ELF-1 (cell line): ENCODE measurements at regions not wholly inside any gene's neighbourhood (a gene's known extent, or its start where the extent isn't known, plus 50 kb on each side); places are given as distances from the start of the nearest gene placed in this dataset.
"Not testable (repeated sequence)": the region's sequence is repeated elsewhere in the genome, so short reads cannot be mapped to it uniquely, and the experiment has no call there.

ENCODE experiments used
- DNase-seq: peaks from one replicate; pipeline ENCODE4 v3.0.0-alpha.2; 2016; ENCODE audit warnings: low read depth, low spot score

- no peak for DNase-seq
Observed at GRCh38 chr21:31609081-31609480, 50.4 kb upstream of the SOD1 start.

GRCh38 chr21:31607791-31608190, 51.7 kb upstream of the SOD1 start:
- no peak for DNase-seq

DNA sequence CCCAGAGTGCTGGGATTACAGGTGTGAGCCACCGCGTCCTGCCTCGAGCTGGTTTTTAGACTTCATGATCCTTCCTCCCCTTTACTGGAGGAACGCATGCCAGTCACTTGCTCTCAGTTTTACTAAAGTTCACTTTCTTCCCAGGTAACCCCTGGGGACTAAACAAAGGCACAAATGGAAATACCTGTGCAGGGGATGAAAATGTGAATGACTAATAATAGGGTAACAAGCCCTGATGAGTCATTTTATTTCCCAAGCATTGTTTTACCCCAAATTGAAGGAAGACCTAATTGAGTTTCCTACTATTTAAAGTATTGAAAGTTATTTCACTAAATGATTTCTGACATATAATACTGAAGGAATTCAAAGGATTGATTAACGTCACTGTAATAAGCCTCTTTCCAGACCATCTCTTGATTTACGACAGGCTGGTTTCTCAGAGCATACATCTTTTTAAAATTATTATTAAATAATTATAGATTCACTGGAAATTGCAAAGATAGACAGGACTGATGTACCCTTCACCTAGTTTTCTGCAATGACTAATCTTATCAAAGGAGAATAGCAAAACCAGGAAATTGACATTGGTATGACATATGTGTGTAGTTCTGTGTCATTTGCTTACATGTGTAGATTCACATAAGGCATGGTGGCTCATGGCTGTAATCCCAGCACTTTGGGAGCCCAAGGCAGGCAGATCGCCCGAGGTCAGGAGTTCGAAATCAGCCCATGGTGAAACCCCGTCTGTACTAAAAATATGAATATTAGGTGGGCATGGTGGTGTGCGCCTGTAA, 53.2 kb upstream of the SOD1 start:
- no peak for DNase-seq

- peak; percentile 67 for DNase-seq
Observed at GRCh38 chr21:31604591-31605190, 54.8 kb upstream of the SOD1 start.

- no peak for DNase-seq
Observed at GRCh38 chr21:31599563-31599962, 59.9 kb upstream of the SOD1 start.

DNA sequence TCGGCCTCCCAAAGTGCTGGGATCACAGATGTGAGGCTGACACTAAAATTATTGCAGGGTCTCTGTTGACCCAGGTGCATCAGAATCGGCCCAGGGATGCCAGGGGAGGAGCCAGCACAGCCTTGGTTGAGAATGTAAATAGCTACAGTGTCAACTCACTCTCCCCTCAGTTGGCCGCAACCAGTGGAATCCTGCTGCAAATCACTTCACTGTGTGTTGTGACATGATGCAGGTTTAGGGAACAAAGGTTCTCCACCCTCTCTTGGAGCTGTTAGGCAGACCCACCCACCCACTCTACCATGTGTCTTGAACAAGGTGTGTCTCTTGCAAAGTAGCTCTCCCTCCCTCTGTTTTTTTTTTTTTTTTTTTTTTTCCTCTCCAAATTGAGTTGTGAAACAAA, 60.5 kb upstream of the SOD1 start:
- DNase-seq: no peak

GRCh38 chr21:31597683-31598082, 61.8 kb upstream of the SOD1 start:
- no peak for DNase-seq

- DNase-seq: no peak
Observed at GRCh38 chr21:31596055-31596454, 63.4 kb upstream of the SOD1 start.

GRCh38 chr21:31594726-31595125, 64.8 kb upstream of the SOD1 start:
- no peak for DNase-seq

DNA sequence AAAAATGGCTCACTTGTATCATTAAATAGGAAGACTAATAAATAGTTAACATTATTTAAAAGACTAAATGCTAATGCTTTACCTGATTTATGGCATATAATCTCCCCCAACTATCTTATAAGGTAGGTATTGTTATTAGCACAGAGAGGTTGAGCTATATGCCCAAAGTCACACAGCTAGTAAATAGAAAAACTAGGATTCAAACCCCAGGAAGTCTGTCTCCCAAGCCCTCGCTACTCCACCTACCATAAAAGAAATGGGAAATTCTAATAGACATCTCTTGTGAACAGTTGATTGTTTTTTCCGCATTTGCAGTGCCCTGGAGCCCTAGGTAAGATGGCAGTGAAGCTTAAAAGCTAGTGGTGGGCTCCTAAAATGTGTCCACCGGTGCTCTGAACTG, 65.2 kb upstream of the SOD1 start:
- DNase-seq: no peak

DNA sequence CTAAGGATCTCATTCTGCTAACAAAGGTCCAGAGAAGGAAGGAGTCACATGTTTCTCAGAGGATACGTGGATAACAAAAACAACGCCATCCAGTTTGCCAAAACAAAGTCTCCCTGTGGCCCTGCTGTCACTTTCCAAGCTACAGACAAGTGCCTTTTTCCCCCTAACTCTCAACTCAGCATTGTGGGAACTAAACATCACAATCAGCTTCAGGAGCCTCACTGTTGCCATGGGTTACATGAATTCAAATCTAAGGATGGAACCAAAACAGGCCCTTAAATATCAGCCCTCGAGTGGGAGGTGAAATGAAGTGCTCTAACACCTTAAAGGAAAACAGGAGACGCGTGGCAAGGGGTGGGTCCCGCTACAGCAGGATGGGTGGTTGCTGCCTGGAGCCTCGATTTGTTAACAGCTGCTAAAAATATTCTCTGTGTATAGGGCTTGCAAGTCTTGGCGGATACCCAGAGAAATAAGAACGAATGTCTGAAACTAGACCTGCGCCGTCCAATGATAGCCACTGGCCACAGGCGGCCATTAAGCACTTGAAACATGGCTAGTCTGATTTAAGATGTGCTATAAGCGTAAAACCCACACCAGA, 66.4 kb upstream of the SOD1 start:
- DNase-seq: no peak

- DNase-seq: no peak
Observed at GRCh38 chr21:31592516-31592915, 67.0 kb upstream of the SOD1 start.

DNA sequence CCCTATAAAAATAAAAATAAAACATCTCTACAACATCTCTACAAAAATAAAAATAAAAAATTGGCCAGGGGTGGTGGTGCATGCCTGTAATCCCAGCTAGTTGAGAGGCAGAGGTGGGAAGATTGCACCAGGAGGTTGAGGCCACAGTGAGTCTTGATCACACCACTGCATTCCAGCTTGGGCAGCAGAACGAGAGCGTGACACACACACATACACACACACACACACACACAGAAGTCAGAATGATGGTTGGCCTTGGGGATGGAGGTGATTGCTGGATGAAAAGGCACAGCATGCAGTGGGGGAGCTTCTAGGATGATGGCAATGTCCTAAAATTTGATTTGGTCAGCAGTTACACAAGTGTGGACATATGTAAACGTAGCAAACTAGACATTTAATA, 69.7 kb upstream of the SOD1 start:
- no peak for DNase-seq

DNA sequence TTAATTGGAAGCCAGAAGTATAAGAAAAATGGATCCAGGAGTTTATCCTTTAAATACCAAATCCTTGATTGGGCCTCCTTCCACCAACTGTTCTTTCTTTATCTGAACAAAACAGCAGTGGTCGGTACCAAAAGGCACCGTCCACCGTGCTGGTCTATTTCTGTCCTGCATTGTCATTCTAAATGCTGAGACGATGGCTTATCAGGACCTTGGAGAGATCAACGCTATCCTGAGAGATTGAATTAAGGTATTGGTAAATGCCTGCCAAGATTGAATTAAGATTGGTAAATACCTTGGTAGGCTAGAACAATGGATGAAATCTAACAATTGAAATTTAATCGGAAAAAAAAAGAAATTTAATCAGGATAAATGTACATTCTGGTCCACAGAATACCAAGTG, 73.4 kb upstream of the SOD1 start:
- DNase-seq: no peak

DNA sequence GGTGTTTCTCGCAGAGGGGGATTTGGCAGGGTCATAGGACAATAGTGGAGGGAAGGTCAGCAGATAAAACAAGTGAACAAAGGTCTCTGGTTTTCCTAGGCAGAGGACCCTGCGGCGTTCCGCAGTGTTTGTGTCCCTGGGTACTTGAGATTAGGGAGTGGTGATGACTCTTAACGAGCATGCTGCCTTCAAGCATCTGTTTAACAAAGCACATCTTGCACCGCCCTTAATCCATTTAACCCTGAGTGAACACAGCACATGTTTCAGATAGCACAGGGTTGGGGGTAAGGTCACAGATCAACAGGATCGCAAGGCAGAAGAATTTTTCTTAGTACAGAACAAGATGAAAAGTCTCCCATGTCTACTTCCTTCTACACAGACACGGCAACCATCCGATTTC, 75.6 kb upstream of the SOD1 start:
- DNase-seq: not testable (repeated sequence)

DNA sequence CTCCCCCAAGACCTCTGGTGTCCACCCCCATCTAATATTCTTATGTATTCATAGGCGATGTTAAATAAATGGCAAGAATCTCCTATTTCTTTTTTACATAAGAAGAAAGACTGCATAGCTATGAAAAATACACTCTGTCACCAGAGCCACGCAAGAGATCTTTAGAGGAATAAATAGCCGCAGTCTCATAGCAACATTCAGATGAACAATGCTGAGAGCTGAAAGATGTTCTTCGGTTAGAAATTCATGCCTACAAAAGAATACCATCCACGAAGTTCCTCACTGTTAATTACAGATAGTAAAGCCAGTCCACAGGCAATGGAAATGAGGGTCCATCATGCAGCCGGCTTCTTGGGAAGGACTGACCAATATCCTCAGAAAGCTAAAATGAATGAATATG, 76.0 kb upstream of the SOD1 start:
- DNase-seq: no peak

- DNase-seq: peak; percentile 75
Observed at GRCh38 chr21:31580866-31581276, 78.6 kb upstream of the SOD1 start.

DNA sequence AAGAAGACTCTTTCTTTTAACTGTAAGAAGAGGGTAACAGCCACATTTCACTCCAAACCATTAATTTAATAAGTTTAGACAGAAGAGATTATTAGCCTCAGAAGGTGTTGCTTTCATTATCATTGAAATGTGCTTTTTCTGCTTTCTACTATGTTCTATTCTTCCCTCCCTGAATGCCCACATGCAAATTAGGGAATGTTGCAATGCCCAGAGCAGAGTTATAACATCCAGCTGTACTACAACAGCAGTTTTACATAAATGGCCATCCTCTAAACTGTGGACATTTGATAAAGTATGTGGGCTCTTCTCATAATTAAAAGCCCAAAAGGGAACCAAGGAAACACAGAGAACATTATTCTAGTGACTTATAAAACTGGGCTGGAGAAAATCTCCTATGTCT, 82.2 kb upstream of the SOD1 start:
- DNase-seq: no peak

DNA sequence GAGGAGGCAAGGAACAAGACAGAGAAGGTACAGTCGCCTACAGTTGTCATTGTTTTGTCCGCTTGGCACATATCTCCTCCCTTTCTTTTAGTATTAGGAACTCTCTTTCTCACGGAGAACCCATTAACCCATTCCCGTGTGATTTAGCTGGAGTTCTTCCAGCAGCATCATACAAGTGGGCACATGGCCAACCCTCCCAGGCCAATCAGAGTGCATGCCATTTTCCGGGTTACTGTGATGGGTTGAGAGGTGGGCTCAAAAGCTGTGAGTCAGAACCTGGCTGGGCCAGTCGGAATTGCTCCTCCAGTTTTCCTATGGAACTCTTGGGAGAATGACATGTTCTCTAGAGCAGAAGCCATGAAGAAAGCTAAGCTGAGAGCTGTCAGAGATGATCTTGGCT, 83.1 kb upstream of the SOD1 start:
- DNase-seq: no peak

DNA sequence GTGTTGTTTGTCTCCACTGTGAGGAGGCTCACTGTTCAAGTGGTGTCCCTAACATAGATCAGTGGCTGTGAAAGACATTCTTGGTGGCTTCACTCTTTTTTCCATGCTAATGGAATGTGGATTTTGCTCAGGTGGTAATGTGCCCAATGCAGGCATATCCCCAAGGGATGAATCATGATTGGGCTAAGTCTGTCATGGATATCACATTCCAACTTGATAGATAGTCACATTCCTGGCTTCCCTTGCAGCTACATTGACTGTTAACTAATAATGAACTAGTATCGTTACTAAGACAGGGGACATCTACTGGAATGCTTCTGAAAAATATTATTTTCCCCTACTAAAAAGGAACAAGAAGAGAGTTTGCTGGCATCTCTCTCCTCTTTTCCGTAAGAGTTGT, 86.3 kb upstream of the SOD1 start:
- DNase-seq: no peak

DNA sequence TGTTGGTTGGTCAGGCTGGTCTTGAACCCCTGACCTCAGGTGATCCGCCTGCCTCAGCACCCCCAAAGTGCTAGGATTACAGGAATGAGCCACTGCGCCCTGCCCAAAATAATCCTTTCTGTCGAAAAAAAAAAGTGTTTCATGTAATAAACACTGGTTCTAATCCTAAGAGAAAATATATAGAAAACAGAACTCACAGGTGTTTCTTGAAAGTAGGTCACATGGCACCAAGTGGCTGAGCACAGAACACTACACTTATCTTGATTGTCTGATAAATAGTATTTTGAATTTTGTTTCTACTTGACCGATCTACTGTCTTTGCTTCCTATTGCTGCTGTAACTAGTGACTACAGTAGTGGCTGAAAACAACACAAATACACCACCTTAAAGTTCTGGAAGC, 87.6 kb upstream of the SOD1 start:
- DNase-seq: no peak

- no peak for DNase-seq
Observed at GRCh38 chr21:31570824-31571566, 88.5 kb upstream of the SOD1 start.
